ENCODE measurements at regions not wholly inside any gene's neighbourhood (a gene's known extent, or its start where the extent isn't known, plus 50 kb on each side); places are given as distances from the start of the nearest gene placed in this dataset.

DNA sequence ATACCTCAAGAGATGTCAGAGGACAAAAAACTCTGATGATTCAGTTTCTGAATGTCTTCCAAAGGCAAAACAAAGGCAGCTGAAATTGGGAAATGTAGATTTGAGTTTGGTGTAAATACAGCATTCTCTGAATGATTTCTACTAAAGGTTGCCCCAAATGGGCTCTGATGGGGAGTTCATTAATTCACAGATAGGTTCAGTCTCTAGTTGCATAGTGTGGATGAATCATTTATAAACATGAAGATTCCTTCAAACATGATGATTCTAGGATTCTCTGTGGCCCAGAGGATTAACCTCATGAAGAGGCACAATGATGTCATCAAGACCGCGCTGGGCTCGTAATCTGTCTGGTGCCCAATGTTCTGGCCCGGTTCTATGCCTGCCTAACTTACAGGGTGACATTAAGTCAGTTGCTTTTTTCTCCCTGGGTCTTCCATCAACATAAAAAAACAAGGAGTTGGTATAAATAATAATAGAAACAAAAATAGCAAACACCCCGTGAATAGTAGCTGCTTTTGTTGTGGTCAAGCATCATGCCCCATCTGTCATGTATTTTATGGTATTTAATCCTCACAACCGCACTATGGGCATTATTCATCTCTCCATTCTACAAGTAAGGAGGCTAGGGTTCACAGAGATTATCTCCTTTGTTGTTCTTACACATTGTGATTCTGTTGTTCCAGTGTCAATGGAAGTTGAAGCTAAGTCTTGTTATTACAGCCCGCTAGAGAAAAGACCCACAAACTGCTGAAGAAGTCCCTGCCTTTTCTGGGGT, 509.6 kb upstream of the USP24 start:
- TF ChIP-seq CHD4 (IDR thresholded peaks at IDR 0.05; ENCODE audit: borderline replicate concordance) (no peak), CHD2 (IDR thresholded peaks at IDR 0.05; ENCODE audit: low read length, partially characterized antibody) (no peak), POLR2A (IDR thresholded peaks at IDR 0.05; ENCODE audit: low read length) (no peak), ZNF302 (CRISPR knock-in tag; IDR thresholded peaks at IDR 0.05) (no peak), KDM1A (IDR thresholded peaks at IDR 0.05; ENCODE audit: low read depth) (no peak), SMC3 (IDR thresholded peaks at IDR 0.05) (no peak), EP300 (IDR thresholded peaks at IDR 0.05) (0 out of 5 replicates have a peak, but pooled peaks of 1 of the 2 experiments have one; percentile 32), POLR2AphosphoS2 (conservative IDR thresholded peaks at IDR 0.05; ENCODE audit: low read length) (no peak)
- TF ChIP-seq, protein P1, sequence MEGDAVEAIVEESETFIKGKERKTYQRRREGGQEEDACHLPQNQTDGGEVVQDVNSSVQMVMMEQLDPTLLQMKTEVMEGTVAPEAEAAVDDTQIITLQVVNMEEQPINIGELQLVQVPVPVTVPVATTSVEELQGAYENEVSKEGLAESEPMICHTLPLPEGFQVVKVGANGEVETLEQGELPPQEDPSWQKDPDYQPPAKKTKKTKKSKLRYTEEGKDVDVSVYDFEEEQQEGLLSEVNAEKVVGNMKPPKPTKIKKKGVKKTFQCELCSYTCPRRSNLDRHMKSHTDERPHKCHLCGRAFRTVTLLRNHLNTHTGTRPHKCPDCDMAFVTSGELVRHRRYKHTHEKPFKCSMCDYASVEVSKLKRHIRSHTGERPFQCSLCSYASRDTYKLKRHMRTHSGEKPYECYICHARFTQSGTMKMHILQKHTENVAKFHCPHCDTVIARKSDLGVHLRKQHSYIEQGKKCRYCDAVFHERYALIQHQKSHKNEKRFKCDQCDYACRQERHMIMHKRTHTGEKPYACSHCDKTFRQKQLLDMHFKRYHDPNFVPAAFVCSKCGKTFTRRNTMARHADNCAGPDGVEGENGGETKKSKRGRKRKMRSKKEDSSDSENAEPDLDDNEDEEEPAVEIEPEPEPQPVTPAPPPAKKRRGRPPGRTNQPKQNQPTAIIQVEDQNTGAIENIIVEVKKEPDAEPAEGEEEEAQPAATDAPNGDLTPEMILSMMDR (IDR thresholded peaks at IDR 0.05) = no peak
